Thymus (tissue), 11 donors: ENCODE measurements at regions not wholly inside any gene's neighbourhood (a gene's known extent, or its start where the extent isn't known, plus 50 kb on each side); places are given as distances from the start of the nearest gene placed in this dataset.

Experiments
- DNase-seq, 9 donors: peaks; one replicate each; pipeline ENCODE4 v3.0.0-alpha.2; 2013; ENCODE audit warnings: low spot score in 9 of 9, low read depth in 6 of 9, missing footprints in 1 of 9
- H3K27ac ChIP-seq, 2 donors: one replicate each; pipeline ENCODE4 v1.5.1; 2013; ENCODE audit warnings: control low read depth in 1 of 2, low read depth in 1 of 2, low read length in 1 of 2, mild to moderate bottlenecking in 1 of 2, moderate library complexity in 1 of 2
- H3K27me3 ChIP-seq, 2 donors: one replicate each; pipeline ENCODE4 v1.5.1; 2013; ENCODE audit warnings: low read length in 1 of 2; ENCODE audit not compliant: control insufficient read depth in 2 of 2, insufficient read depth in 1 of 2
- H3K36me3 ChIP-seq, 2 donors: one replicate each; pipeline ENCODE4 v1.5.1; 2013; ENCODE audit warnings: low read length in 1 of 2, mild to moderate bottlenecking in 1 of 2, moderate library complexity in 1 of 2; ENCODE audit not compliant: control insufficient read depth in 2 of 2, insufficient read depth in 2 of 2
- H3K4me1 ChIP-seq, 2 donors: one replicate each; pipeline ENCODE4 v1.5.1; 2013; ENCODE audit warnings: low read length in 2 of 2; ENCODE audit not compliant: control insufficient read depth in 2 of 2, insufficient read depth in 2 of 2
- H3K4me3 ChIP-seq, 2 donors: one replicate each; pipeline ENCODE4 v1.5.1; 2013; ENCODE audit warnings: low read length in 2 of 2, control low read depth in 1 of 2, mild to moderate bottlenecking in 1 of 2
- H3K9me3 ChIP-seq, 2 donors: one replicate each; pipeline ENCODE4 v1.5.1; 2013; ENCODE audit warnings: low read length in 1 of 2, mild to moderate bottlenecking in 1 of 2; ENCODE audit not compliant: control insufficient read depth in 2 of 2, insufficient read depth in 1 of 2
- WGBS: extraction: QIAGEN DNeasy Blood & Tissue Kit; methylation state at CpG from one replicate; pipeline ENCODE4 v1.1.7; 2013; 5-methylcytosine and 5-hydroxymethylcytosine counted together
- donor health status: healthy.

DNA sequence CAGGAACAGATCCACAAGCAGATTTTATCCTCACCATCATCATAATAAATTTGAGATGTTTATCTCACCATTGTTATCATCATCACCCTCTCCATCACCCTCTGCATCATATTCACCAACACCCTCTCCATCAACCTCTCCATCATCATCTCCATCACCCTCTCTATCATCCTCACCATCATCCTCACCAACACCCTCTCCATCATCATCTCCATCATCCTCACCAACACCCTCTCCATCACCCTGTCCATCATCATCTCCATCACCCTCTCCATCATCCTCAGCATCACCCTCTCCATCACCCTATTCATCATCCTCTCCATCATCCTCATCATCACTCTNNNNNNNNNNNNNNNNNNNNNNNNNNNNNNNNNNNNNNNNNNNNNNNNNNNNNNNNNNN, 567.0 kb upstream of the SGCD start:
- H3K9me3 ChIP-seq, result no peaks in the 10 kb centered on the region
- no peaks in the 10 kb centered on the region for H3K4me1 ChIP-seq
- H3K4me3 ChIP-seq, result no peak overlapping the region
- DNase-seq, result no peak
- no peaks in the 10 kb centered on the region for H3K36me3 ChIP-seq
- H3K27me3 ChIP-seq, result no peaks in the 10 kb centered on the region
- H3K27ac ChIP-seq, result no peak overlapping the region

GRCh38 chr5:155761502-155761901, 565.5 kb upstream of the SGCD start:
- Histone ChIP-seq H3K9me3 (no peaks in the 10 kb centered on the region), H3K4me1 (no peaks in the 10 kb centered on the region), H3K36me3 (no peaks in the 10 kb centered on the region), H3K27me3 (no peaks in the 10 kb centered on the region), H3K4me3 (no peak overlapping the region), H3K27ac (no peak overlapping the region)
- no peak for DNase-seq
- WGBS, result 65% methylated on average over 2 of the region's 2 CpGs

GRCh38 chr5:155765715-155766114, 561.2 kb upstream of the SGCD start:
- Histone ChIP-seq H3K27me3 (no peaks in the 10 kb centered on the region), H3K4me3 (no peak overlapping the region), H3K4me1 (no peaks in the 10 kb centered on the region), H3K9me3 (no peaks in the 10 kb centered on the region), H3K36me3 (no peaks in the 10 kb centered on the region), H3K27ac (no peak overlapping the region)
- DNase-seq, result no peak
- WGBS, result 86% methylated on average over 2 of the region's 2 CpGs

GRCh38 chr5:155767470-155767869, 559.5 kb upstream of the SGCD start:
- WGBS, result 71% methylated on average over 2 of the region's 2 CpGs
- Histone ChIP-seq H3K27ac (no peak overlapping the region), H3K27me3 (no peaks in the 10 kb centered on the region), H3K4me1 (no peaks in the 10 kb centered on the region), H3K9me3 (no peaks in the 10 kb centered on the region), H3K36me3 (no peaks in the 10 kb centered on the region), H3K4me3 (no peak overlapping the region)
- no peak for DNase-seq

DNA sequence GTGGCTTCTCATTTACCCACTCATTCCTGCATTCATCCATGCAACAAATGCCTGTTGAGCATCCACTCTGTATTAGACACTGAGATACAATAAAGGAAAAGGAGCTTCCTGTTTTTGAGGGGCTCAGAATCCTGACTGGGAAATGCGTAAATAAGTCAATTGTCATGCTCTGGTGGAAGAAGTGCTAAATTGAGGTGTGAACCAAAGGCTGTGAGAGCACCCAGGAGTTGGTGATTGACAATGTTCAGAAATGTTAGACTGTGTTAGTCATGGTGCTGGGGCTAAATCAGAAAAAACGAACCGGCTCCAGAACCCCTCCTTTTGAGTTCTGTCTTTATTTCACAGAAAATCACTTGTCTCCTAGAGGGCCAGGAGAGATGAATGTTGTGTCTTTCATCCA, 558.6 kb upstream of the SGCD start:
- WGBS, result 68% methylated on average over 3 of the region's 3 CpGs

DNA sequence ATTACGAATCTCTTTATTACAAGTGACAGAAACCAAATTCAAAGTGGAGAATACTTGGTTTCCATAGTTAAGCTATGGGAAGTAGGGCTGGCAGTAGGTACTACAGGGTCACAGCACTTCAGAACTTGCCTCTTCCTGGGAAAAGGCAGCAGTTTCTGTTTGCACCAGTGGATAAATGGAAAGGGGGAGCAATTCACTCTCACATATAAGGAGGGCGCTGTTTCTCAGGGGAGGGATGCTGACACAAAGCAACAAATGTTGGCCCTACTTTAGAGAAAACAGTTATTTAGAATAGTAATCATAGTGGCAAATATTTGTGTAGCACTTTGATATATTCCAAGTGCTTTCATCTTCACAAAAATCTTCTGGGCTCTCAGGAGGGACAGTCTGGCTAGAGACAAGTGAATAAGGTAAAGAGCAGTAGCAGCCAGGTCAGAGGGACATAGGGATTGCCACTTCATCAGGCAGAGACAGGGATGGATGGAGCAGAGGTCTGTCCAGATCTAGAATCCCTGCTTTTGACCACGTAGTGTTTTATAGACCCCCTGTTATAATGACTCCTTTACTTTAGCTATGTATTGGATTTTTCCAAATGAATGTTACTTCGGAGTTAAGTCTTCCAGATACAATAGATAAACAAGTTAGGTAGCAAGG, 554.8 kb upstream of the SGCD start:
- Histone ChIP-seq H3K36me3 (no peaks in the 10 kb centered on the region), H3K4me3 (no peak overlapping the region), H3K27me3 (no peaks in the 10 kb centered on the region), H3K27ac (no peak overlapping the region), H3K4me1 (no peaks in the 10 kb centered on the region), H3K9me3 (no peaks in the 10 kb centered on the region)
- 70% methylated on average over 4 of the region's 4 CpGs for WGBS
- no peak for DNase-seq

More for the DNA sequence above, 558.6 kb upstream of the SGCD start:
- Histone ChIP-seq H3K9me3 (no peaks in the 10 kb centered on the region), H3K36me3 (no peaks in the 10 kb centered on the region), H3K4me1 (no peaks in the 10 kb centered on the region), H3K4me3 (no peak overlapping the region), H3K27me3 (no peaks in the 10 kb centered on the region), H3K27ac (no peak overlapping the region)
- no peak for DNase-seq

DNA sequence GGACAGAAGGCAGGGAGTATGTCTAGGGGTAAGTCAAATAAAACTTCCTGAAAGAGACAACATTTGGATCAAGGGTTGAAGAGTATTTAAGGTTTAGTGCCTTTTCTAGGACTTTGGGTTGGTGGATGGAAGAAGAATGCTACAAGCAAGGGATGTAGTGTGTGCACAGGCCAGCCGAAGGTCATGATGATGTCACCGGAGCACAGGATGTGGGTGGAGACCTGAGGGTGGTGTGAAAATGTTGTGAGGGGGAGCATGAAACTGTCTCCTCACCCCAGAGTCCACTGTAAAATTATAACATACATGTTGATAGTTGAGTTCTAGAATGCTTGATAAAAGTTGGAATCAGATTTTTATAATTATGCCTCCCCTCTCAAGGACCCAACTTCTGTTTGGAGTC, 553.3 kb upstream of the SGCD start:
- H3K36me3 ChIP-seq, result no peaks in the 10 kb centered on the region

GRCh38 chr5:155780260-155780659, 546.7 kb upstream of the SGCD start:
- Histone ChIP-seq H3K27ac (no peak overlapping the region), H3K9me3 (no peaks in the 10 kb centered on the region), H3K4me3 (no peak overlapping the region), H3K4me1 (no peaks in the 10 kb centered on the region), H3K36me3 (no peaks in the 10 kb centered on the region), H3K27me3 (no peaks in the 10 kb centered on the region)
- WGBS, result 83% methylated on average over 3 of the region's 3 CpGs
- DNase-seq, result no peak

More for the DNA sequence above, 553.3 kb upstream of the SGCD start:
- no peak for DNase-seq
- Histone ChIP-seq H3K27me3 (no peaks in the 10 kb centered on the region), H3K4me3 (no peak overlapping the region), H3K4me1 (no peaks in the 10 kb centered on the region), H3K27ac (no peak overlapping the region), H3K9me3 (no peaks in the 10 kb centered on the region)
- 88% methylated on average over 2 of the region's 2 CpGs for WGBS

- Histone ChIP-seq H3K4me1 (no peaks in the 10 kb centered on the region), H3K27me3 (no peaks in the 10 kb centered on the region), H3K27ac (no peak overlapping the region), H3K36me3 (no peaks in the 10 kb centered on the region), H3K4me3 (no peak overlapping the region), H3K9me3 (no peaks in the 10 kb centered on the region)
- 91% methylated on average over 1 of the region's 1 CpG for WGBS
- no peak for DNase-seq
Observed at GRCh38 chr5:155783246-155783645, 543.7 kb upstream of the SGCD start.

GRCh38 chr5:155783791-155784190, 543.2 kb upstream of the SGCD start:
- Histone ChIP-seq H3K27me3 (no peaks in the 10 kb centered on the region), H3K4me1 (no peaks in the 10 kb centered on the region), H3K36me3 (no peaks in the 10 kb centered on the region), H3K4me3 (no peak overlapping the region), H3K27ac (no peak overlapping the region), H3K9me3 (no peaks in the 10 kb centered on the region)
- 80% methylated on average over 3 of the region's 3 CpGs for WGBS
- no peak for DNase-seq
